ENCODE measurements at regions not wholly inside any gene's neighbourhood (a gene's known extent, or its start where the extent isn't known, plus 50 kb on each side); places are given as distances from the start of the nearest gene placed in this dataset.

GRCh38 chr5:6806668-6807067 lies 93.4 kb downstream of the TENT4A start:
- no peaks in the 10 kb centered on the region for H3K36me3 ChIP-seq (ENCODE audit: low read depth, missing control alignments)

DNA sequence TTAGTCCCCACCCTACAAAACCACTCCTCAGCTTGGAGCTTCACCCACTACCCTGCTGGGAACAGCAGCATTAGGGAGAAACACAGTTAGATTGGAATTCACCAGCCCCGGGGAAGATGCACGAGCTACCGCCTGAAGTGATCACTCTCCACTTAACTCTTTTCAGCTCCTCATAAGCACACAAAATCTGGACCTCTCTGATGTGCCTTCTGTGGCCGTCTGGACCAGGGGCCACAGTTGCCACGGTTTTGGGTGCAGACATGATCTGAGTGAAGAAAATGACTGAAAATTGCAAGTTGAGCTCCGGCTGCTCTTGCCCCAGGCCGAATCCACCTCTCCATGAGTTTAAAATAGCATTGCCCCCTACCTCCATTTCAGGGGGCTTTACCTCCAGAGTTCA lies 95.2 kb downstream of the TENT4A start:
- no peak overlapping the region for H3K27ac ChIP-seq
- TF ChIP-seq POLR2A (IDR thresholded peaks at IDR 0.05), result no peak
- TF ChIP-seq, protein P1, sequence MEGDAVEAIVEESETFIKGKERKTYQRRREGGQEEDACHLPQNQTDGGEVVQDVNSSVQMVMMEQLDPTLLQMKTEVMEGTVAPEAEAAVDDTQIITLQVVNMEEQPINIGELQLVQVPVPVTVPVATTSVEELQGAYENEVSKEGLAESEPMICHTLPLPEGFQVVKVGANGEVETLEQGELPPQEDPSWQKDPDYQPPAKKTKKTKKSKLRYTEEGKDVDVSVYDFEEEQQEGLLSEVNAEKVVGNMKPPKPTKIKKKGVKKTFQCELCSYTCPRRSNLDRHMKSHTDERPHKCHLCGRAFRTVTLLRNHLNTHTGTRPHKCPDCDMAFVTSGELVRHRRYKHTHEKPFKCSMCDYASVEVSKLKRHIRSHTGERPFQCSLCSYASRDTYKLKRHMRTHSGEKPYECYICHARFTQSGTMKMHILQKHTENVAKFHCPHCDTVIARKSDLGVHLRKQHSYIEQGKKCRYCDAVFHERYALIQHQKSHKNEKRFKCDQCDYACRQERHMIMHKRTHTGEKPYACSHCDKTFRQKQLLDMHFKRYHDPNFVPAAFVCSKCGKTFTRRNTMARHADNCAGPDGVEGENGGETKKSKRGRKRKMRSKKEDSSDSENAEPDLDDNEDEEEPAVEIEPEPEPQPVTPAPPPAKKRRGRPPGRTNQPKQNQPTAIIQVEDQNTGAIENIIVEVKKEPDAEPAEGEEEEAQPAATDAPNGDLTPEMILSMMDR (IDR thresholded peaks at IDR 0.05), result no peak
- 88 to 89% methylated on average over 7 of the region's 7 CpGs for WGBS, 2 donors
- H3K4me3 ChIP-seq, result no peak overlapping the region
- no peak for DNase-seq
- intact Hi-C loops (cut with DNase I; ENCODE audit: low total_unique reads), result no loop called here
- H3K27me3 ChIP-seq, result no peaks in the 10 kb centered on the region
- peaks cover 8% of the 10 kb centered on the region for H3K4me1 ChIP-seq
- no peaks in the 10 kb centered on the region for H3K36me3 ChIP-seq (ENCODE audit: low read depth, missing control alignments)
- no peaks in the 10 kb centered on the region for H3K9me3 ChIP-seq

More at GRCh38 chr5:6806668-6807067, 93.4 kb downstream of the TENT4A start:
- no peak for TF ChIP-seq POLR2A (IDR thresholded peaks at IDR 0.05)
- TF ChIP-seq, protein P1 (IDR thresholded peaks at IDR 0.05), result no peak
- H3K9me3 ChIP-seq, result no peaks in the 10 kb centered on the region
- intact Hi-C loops (cut with DNase I; ENCODE audit: low total_unique reads), result no loop called here
- H3K4me1 ChIP-seq, result no peaks in the 10 kb centered on the region
- 79 to 85% methylated on average over 2 of the region's 2 CpGs for WGBS, 2 donors
- no peak for DNase-seq
- no peak overlapping the region for H3K27ac ChIP-seq
- H3K27me3 ChIP-seq, result no peaks in the 10 kb centered on the region
- no peak overlapping the region for H3K4me3 ChIP-seq

- 86 to 97% methylated on average over 8 of the region's 8 CpGs for WGBS, 2 donors
Observed at GRCh38 chr5:6810641-6811405, 97.6 kb downstream of the TENT4A start.

DNA sequence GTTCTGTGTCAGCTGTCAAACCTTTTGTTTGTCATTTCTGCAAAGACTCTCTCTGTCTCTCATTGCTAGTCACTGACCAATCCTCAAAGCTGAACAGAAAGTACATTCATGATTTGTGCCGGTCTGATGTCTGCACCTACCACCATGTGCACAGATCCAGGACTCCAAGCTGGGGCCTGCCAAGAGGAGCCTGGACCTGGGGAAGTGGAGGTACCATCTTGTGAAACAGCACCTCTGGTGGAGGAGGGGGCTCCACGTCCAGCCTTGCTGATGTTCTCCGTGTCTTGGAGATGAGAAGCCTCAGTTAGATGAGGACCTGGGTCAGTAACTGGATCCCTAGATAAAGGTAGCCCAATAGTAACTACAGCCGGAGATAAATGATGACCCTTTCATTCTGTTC lies 98.9 kb downstream of the TENT4A start:
- no peaks in the 10 kb centered on the region for H3K27me3 ChIP-seq
- no peaks in the 10 kb centered on the region for H3K9me3 ChIP-seq
- DNase-seq, result no peak
- TF ChIP-seq, protein P1 (IDR thresholded peaks at IDR 0.05), result no peak
- no peak for TF ChIP-seq POLR2A (IDR thresholded peaks at IDR 0.05)
- intact Hi-C loops (cut with DNase I; ENCODE audit: low total_unique reads), result no loop called here
- no peak overlapping the region for H3K27ac ChIP-seq
- H3K4me1 ChIP-seq, result peaks cover 13% of the 10 kb centered on the region
- no peak overlapping the region for H3K4me3 ChIP-seq
- H3K36me3 ChIP-seq (ENCODE audit: low read depth, missing control alignments), result no peaks in the 10 kb centered on the region
- WGBS, 2 donors, result 80 to 85% methylated on average over 4 of the region's 4 CpGs

More at GRCh38 chr5:6810641-6811405, 97.6 kb downstream of the TENT4A start:
- no peak for TF ChIP-seq POLR2A (IDR thresholded peaks at IDR 0.05)
- TF ChIP-seq, protein P1 (IDR thresholded peaks at IDR 0.05), result no peak
- peaks cover 13% of the 10 kb centered on the region for H3K4me1 ChIP-seq
- H3K4me3 ChIP-seq, result no peak overlapping the region
- H3K36me3 ChIP-seq (ENCODE audit: low read depth, missing control alignments), result no peaks in the 10 kb centered on the region
- H3K27ac ChIP-seq, result no peak overlapping the region
- H3K9me3 ChIP-seq, result no peaks in the 10 kb centered on the region
- intact Hi-C loops (cut with DNase I; ENCODE audit: low total_unique reads), result no loop called here
- DNase-seq, result no peak
- H3K27me3 ChIP-seq, result no peaks in the 10 kb centered on the region
